ENCODE measurements at regions not wholly inside any gene's neighbourhood (a gene's known extent, or its start where the extent isn't known, plus 50 kb on each side); places are given as distances from the start of the nearest gene placed in this dataset.

- Histone ChIP-seq H2AFZ (ENCODE audit: low read depth, low read length) (no peak overlapping the region), H3K4me1 (ENCODE audit: insufficient read depth, low read length) (no peaks in the 10 kb centered on the region)
- H3K9me3 Mint-ChIP-seq (ENCODE audit: unreplicated experiment) = no peaks in the 10 kb centered on the region
Measured at GRCh38 chr14:98582276-98582675, 689.7 kb downstream of the BCL11B start.

GRCh38 chr14:98591161-98591560 is 680.8 kb downstream of the BCL11B start:
- TF ChIP-seq EZH2 (IDR thresholded peaks at IDR 0.05; ENCODE audit: insufficient read depth, low read length) (no peak), CTCF (IDR thresholded peaks at IDR 0.05; ENCODE audit: insufficient read depth, low read depth, low read length) (no peak)
- FAIRE-seq (no peak), DNase-seq (ENCODE audit: low read depth) (no peak)
- Histone ChIP-seq H3K36me3 (ENCODE audit: insufficient read depth, low read length) (no peaks in the 10 kb centered on the region), H3K4me3 (ENCODE audit: insufficient read depth, low read depth, low read length) (no peak overlapping the region), H3K27me3 (ENCODE audit: insufficient read depth, low read length) (no peaks in the 10 kb centered on the region), H3K9me3 (ENCODE audit: insufficient read depth, low read depth, low read length) (no peaks in the 10 kb centered on the region), H3K4me2 (ENCODE audit: low read length) (no peak overlapping the region), H2AFZ (ENCODE audit: low read depth, low read length) (no peak overlapping the region), H3K9ac (ENCODE audit: low read length) (no peak overlapping the region), H3K4me1 (ENCODE audit: insufficient read depth, low read length) (no peaks in the 10 kb centered on the region), H4K20me1 (ENCODE audit: insufficient read depth, low read length) (no peaks in the 10 kb centered on the region), H3K27ac (ENCODE audit: low read depth, low read length) (no peak overlapping the region), H3K79me2 (ENCODE audit: insufficient read depth, low read length) (no peaks in the 10 kb centered on the region)
- H3K4me1 Mint-ChIP-seq (ENCODE audit: low read depth, unreplicated experiment) = peaks cover 5% of the 10 kb centered on the region
- H3K27me3 Mint-ChIP-seq (ENCODE audit: low read depth, unreplicated experiment) = peaks cover 14% of the 10 kb centered on the region
- no peak overlapping the region for H3K4me3 Mint-ChIP-seq (ENCODE audit: unreplicated experiment)
- peaks cover 4% of the 10 kb centered on the region for H3K9me3 Mint-ChIP-seq (ENCODE audit: unreplicated experiment)
- H3K36me3 Mint-ChIP-seq (ENCODE audit: low read depth, unreplicated experiment) = no peaks in the 10 kb centered on the region
- no peak overlapping the region for H3K27ac Mint-ChIP-seq (ENCODE audit: unreplicated experiment)

More at GRCh38 chr14:98582276-98582675, 689.7 kb downstream of the BCL11B start:
- Mint-ChIP-seq H3K27ac (ENCODE audit: unreplicated experiment) (no peak overlapping the region), H3K4me1 (ENCODE audit: low read depth, unreplicated experiment) (peaks cover 3% of the 10 kb centered on the region), H3K4me3 (ENCODE audit: unreplicated experiment) (no peak overlapping the region), H3K27me3 (ENCODE audit: low read depth, unreplicated experiment) (peaks cover 24% of the 10 kb centered on the region), H3K36me3 (ENCODE audit: low read depth, unreplicated experiment) (no peaks in the 10 kb centered on the region)
- TF ChIP-seq CTCF (IDR thresholded peaks at IDR 0.05; ENCODE audit: insufficient read depth, low read depth, low read length) = no peak
- TF ChIP-seq EZH2 (IDR thresholded peaks at IDR 0.05; ENCODE audit: insufficient read depth, low read length) = no peak
- Histone ChIP-seq H3K4me2 (ENCODE audit: low read length) (no peak overlapping the region), H3K36me3 (ENCODE audit: insufficient read depth, low read length) (no peaks in the 10 kb centered on the region), H3K9me3 (ENCODE audit: insufficient read depth, low read depth, low read length) (peaks cover 3% of the 10 kb centered on the region), H3K4me3 (ENCODE audit: insufficient read depth, low read depth, low read length) (no peak overlapping the region), H3K79me2 (ENCODE audit: insufficient read depth, low read length) (no peaks in the 10 kb centered on the region), H3K27me3 (ENCODE audit: insufficient read depth, low read length) (no peaks in the 10 kb centered on the region), H3K9ac (ENCODE audit: low read length) (no peak overlapping the region), H3K27ac (ENCODE audit: low read depth, low read length) (no peak overlapping the region), H4K20me1 (ENCODE audit: insufficient read depth, low read length) (no peaks in the 10 kb centered on the region)
- FAIRE-seq = no peak
- no peak for DNase-seq (ENCODE audit: low read depth)

GRCh38 chr14:98592611-98593170 is 679.3 kb downstream of the BCL11B start:
- FAIRE-seq = no peak
- no peak overlapping the region for H3K4me3 Mint-ChIP-seq (ENCODE audit: unreplicated experiment)

More at GRCh38 chr14:98592611-98593170, 679.3 kb downstream of the BCL11B start:
- Histone ChIP-seq H3K4me3 (ENCODE audit: insufficient read depth, low read depth, low read length) (no peak overlapping the region), H3K36me3 (ENCODE audit: insufficient read depth, low read length) (no peaks in the 10 kb centered on the region), H3K27ac (ENCODE audit: low read depth, low read length) (no peak overlapping the region), H4K20me1 (ENCODE audit: insufficient read depth, low read length) (no peaks in the 10 kb centered on the region), H3K27me3 (ENCODE audit: insufficient read depth, low read length) (no peaks in the 10 kb centered on the region), H3K4me1 (ENCODE audit: insufficient read depth, low read length) (no peaks in the 10 kb centered on the region), H2AFZ (ENCODE audit: low read depth, low read length) (no peak overlapping the region), H3K4me2 (ENCODE audit: low read length) (no peak overlapping the region), H3K9ac (ENCODE audit: low read length) (no peak overlapping the region), H3K79me2 (ENCODE audit: insufficient read depth, low read length) (no peaks in the 10 kb centered on the region), H3K9me3 (ENCODE audit: insufficient read depth, low read depth, low read length) (peaks cover 7% of the 10 kb centered on the region)
- H3K4me1 Mint-ChIP-seq (ENCODE audit: low read depth, unreplicated experiment) = peaks cover 5% of the 10 kb centered on the region
- no peak for DNase-seq (ENCODE audit: low read depth)
- no peak overlapping the region for H3K27ac Mint-ChIP-seq (ENCODE audit: unreplicated experiment)
- H3K9me3 Mint-ChIP-seq (ENCODE audit: unreplicated experiment) = peaks cover 12% of the 10 kb centered on the region
- H3K36me3 Mint-ChIP-seq (ENCODE audit: low read depth, unreplicated experiment) = no peaks in the 10 kb centered on the region
- H3K27me3 Mint-ChIP-seq (ENCODE audit: low read depth, unreplicated experiment) = peaks cover 7% of the 10 kb centered on the region
- TF ChIP-seq EZH2 (IDR thresholded peaks at IDR 0.05; ENCODE audit: insufficient read depth, low read length) (no peak), CTCF (IDR thresholded peaks at IDR 0.05; ENCODE audit: insufficient read depth, low read depth, low read length) (no peak)

Measured in astrocyte (in vitro differentiated cells and primary cell).